K562 (cell line): ENCODE measurements at regions not wholly inside any gene's neighbourhood (a gene's known extent, or its start where the extent isn't known, plus 50 kb on each side); places are given as distances from the start of the nearest gene placed in this dataset.

Experiments used
- ATAC-seq: fragments of 200-7000 bp; cut with Tn5 transposase; 3 replicates; pipeline ENCODE4 v1.9.1; 2020; ENCODE audit warnings: moderate library complexity
- BruUV-seq: library from RNA; stranded (reverse); fragments of 400-500 nt; replicated peaks from 2 replicates; lab custom pipeline; 2021; lab: Mats Ljungman, UMichigan
- CTCF ChIA-PET: fragments of 300-600 bp; formaldehyde crosslinking; extraction: SDS; loops from one replicate; lab custom pipeline; 2021; ENCODE audit warnings: low intra/inter-chr PET ratio; lab: Yijun Ruan, JAX
- POLR2A ChIA-PET: fragments of 300-600, 350-650 bp; sonication (Branson Sonifier 250); formaldehyde crosslinking; extraction: SDS; loops from one replicate; lab custom pipeline; 2021; ENCODE audit warnings: antibody characterized with exemption, inconsistent platforms; lab: Yijun Ruan, JAX
- DNase-seq, 4 experiments: peaks; one replicate each; pipeline versions ENCODE4 v3.0.0 to v3.0.0-alpha.2; 2011 to 2018; ENCODE audit warnings: low spot score in 3 of 4, mixed read lengths in 3 of 4; ENCODE audit errors: extremely low read depth in 1 of 4
- FAIRE-seq: peaks from 2 replicates; lab custom pipeline; 2011; peaks lifted over from hg19 to GRCh38; lab: Jason Lieb, UNC
- H2AFZ ChIP-seq: 2 replicates; pipeline ENCODE4 v1.6.0; 2011; ENCODE audit warnings: low read depth, low read length, control low read depth, inconsistent platforms
- H3K27ac ChIP-seq: fragments of 200-600 bp; 3 replicates; pipeline ENCODE4 v1.8.0; 2011; ENCODE audit warnings: low read depth, mild to moderate bottlenecking, control low read depth, inconsistent platforms, low read length, moderate library complexity, mixed read lengths; ENCODE audit errors: extremely low read depth
- H3K27me3 ChIP-seq, 2 experiments: fragments of 300-600 bp in 1 of 2; 2 replicates in 1 of 2; 3 replicates in 1 of 2; pipeline versions ENCODE4 v1.6.0 to v1.8.0; 2011; ENCODE audit warnings: inconsistent platforms in 2 of 2, low read length in 2 of 2, mild to moderate bottlenecking in 1 of 2, mixed read lengths in 1 of 2, moderate library complexity in 1 of 2; ENCODE audit not compliant: control insufficient read depth in 2 of 2, insufficient read depth in 2 of 2
- H3K36me3 ChIP-seq: fragments of 300-600 bp; 3 replicates; pipeline ENCODE4 v1.8.0; 2011; ENCODE audit warnings: mild to moderate bottlenecking, low read length, inconsistent platforms; ENCODE audit not compliant: control insufficient read depth, insufficient read depth
- H3K4me1 ChIP-seq, 2 experiments: fragments of 200-600 bp in 1 of 2; replicated peaks in 1 of 2; 2 replicates in 1 of 2; 3 replicates in 1 of 2; pipeline versions ENCODE4 v1.5.1 to v1.8.0; 2011; ENCODE audit warnings: inconsistent platforms in 2 of 2, low read length in 2 of 2, mild to moderate bottlenecking in 1 of 2, mixed read lengths in 1 of 2, moderate library complexity in 1 of 2; ENCODE audit not compliant: control insufficient read depth in 2 of 2, insufficient read depth in 2 of 2
- H3K4me2 ChIP-seq: 2 replicates; pipeline ENCODE4 v1.6.1; 2011; ENCODE audit warnings: low read length, control low read depth, inconsistent platforms, mixed read lengths; ENCODE audit not compliant: insufficient read depth
- H3K4me3 ChIP-seq: fragments of 200-600 bp; sonication (generic), shearing (Covaris generic); 2 replicates; pipeline ENCODE4 v1.5.1; 2016; ENCODE audit warnings: control low read depth, inconsistent platforms
- H3K79me2 ChIP-seq: fragments of 200-600 bp; 3 replicates; pipeline ENCODE4 v1.8.0; 2011; ENCODE audit warnings: low read length, inconsistent platforms; ENCODE audit not compliant: control insufficient read depth, insufficient read depth
- H3K9ac ChIP-seq, 2 experiments: 2 replicates each; pipeline versions ENCODE4 v1.6.0 to v1.6.1; 2011; ENCODE audit warnings: low read depth in 2 of 2, low read length in 2 of 2, control low read depth in 1 of 2, inconsistent platforms in 1 of 2, mild to moderate bottlenecking in 1 of 2, mixed read lengths in 1 of 2; ENCODE audit not compliant: insufficient read depth in 1 of 2
- H3K9me1 ChIP-seq: one replicate; pipeline ENCODE4 v1.6.0; 2011; ENCODE audit warnings: inconsistent platforms, mild to moderate bottlenecking, low read length, moderate library complexity; ENCODE audit not compliant: control insufficient read depth, insufficient read depth
- H3K9me3 ChIP-seq: replicated peaks from 2 replicates; pipeline ENCODE4 v1.5.1; 2011; ENCODE audit warnings: low read depth, low read length, inconsistent platforms; ENCODE audit not compliant: control insufficient read depth, insufficient read depth
- H4K20me1 ChIP-seq: replicated peaks from 2 replicates; pipeline ENCODE4 v1.6.1; 2011; ENCODE audit warnings: low read length, inconsistent platforms, mixed read lengths; ENCODE audit not compliant: control insufficient read depth, insufficient read depth
- BRD4 ChIP-seq: fragments of 200-600 bp; sonication (generic); IDR thresholded peaks from 2 replicates; pipeline ENCODE4 v1.6.1; 2017; ENCODE audit warnings: inconsistent platforms
- RBM25 ChIP-seq: fragments of 200-400 bp; formaldehyde crosslinking; IDR thresholded peaks from 2 replicates; pipeline ENCODE4 v1.6.1; 2018; ENCODE audit warnings: low read length, low read depth, moderate library complexity; ENCODE audit not compliant: severe bottlenecking
- REST ChIP-seq, 2 experiments: fragments of 450-650 bp; formaldehyde crosslinking in 1 of 2; IDR thresholded peaks; 2 replicates each; pipeline versions ENCODE4 v1.4.0 to v1.6.1; 2014 to 2020; ENCODE audit warnings: mild to moderate bottlenecking in 2 of 2, borderline replicate concordance in 1 of 2, low read depth in 1 of 2
- ZNF146 ChIP-seq: IDR thresholded peaks from one replicate; pipeline ENCODE4 v1.6.1; 2018; ENCODE audit warnings: missing compliant biosample characterization; ENCODE audit not compliant: unreplicated experiment
- ZNF507 ChIP-seq: conservative IDR thresholded peaks from 2 replicates; pipeline ENCODE4 v1.6.1; 2017; ENCODE audit warnings: missing genetic modification characterization, missing compliant biosample characterization
- ZNF561 ChIP-seq: fragments of 450-650 bp; formaldehyde crosslinking; conservative IDR thresholded peaks from 2 replicates; pipeline ENCODE4 v1.4.0; 2020; ENCODE audit warnings: mild to moderate bottlenecking, moderate library complexity
- whole genome bisulfite sequencing: fragments of 100-300 bp; shearing (Covaris generic); methylation state at CpG from one replicate; pipeline ENCODE4 v1.1.6; 2016; ENCODE audit warnings: low coverage, mixed read lengths; ENCODE audit not compliant: insufficient coverage; ENCODE audit errors: missing lambda C conversion rate; 5-methylcytosine and 5-hydroxymethylcytosine counted together
- in situ Hi-C: fragments of 300-500 bp; cut with MboI; formaldehyde crosslinking; loops from 4 replicates; pipeline ENCODE4 v1.15.0; 2018; ENCODE audit warnings: inconsistent platforms, mixed read lengths
- intact Hi-C: fragments of 100-400 bp; cut with micrococcal nuclease; formaldehyde crosslinking; loops from 2 replicates; pipeline ENCODE4 v1.14.2; 2022
- TF ChIP-seq, protein P1 (sequence below): IDR thresholded peaks from 2 replicates; pipeline ENCODE4 v1.6.1; 2012; ENCODE audit warnings: low read depth, low read length, improper control_type of control experiment, borderline replicate concordance

DNA sequence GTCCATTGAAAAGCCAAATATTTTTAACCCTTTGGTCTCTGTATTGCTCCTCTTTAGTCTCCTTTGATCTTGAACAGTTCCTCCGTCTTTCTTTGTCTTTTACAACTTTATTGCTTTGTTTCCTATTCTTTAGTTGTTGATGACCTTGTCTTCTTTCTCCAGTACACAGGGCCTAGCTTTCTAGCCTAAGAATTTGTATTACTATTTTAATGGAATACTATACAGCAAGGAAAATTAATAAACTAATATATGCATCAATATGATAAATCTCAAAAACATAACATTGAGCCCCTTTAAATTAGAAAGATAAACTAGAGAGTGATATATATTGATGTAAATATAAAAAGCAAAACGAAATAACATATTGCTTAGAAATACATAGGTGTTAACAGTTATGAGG lies 88.7 kb downstream of the NR1D2 start:
- CTCF ChIA-PET = no interaction called here
- no peaks in the 10 kb centered on the region for H3K79me2 ChIP-seq
- H3K36me3 ChIP-seq = no peaks in the 10 kb centered on the region
- no peak overlapping the region for H2AFZ ChIP-seq
- no peak overlapping the region for H3K9ac ChIP-seq
- in situ Hi-C loops (loop anchor here (25.0 kb wide), 1 partner anchor 822 kb away; the partner anchor contains the start of gene UBE2E2), intact Hi-C loops (no loop called here)
- WGBS = 0% methylated on average over 2 of the region's 2 CpGs
- no TSS peak for BruUV-seq
- no peaks in the 10 kb centered on the region; a peak in 2 of 5 replicates for H3K27me3 ChIP-seq
- no peaks in the 10 kb centered on the region for H4K20me1 ChIP-seq
- ATAC-seq (no peak), FAIRE-seq (no peak), DNase-seq (no peak)
- no peak overlapping the region for H3K4me3 ChIP-seq
- no peak overlapping the region for H3K4me2 ChIP-seq
- H3K27ac ChIP-seq = no peak overlapping the region
- TF ChIP-seq ZNF146 (CRISPR knock-in tag) (peak; percentile 62), ZNF507 (no peak), BRD4 (no peak), RBM25 (peak; percentile 76)
- TF ChIP-seq, protein P1, sequence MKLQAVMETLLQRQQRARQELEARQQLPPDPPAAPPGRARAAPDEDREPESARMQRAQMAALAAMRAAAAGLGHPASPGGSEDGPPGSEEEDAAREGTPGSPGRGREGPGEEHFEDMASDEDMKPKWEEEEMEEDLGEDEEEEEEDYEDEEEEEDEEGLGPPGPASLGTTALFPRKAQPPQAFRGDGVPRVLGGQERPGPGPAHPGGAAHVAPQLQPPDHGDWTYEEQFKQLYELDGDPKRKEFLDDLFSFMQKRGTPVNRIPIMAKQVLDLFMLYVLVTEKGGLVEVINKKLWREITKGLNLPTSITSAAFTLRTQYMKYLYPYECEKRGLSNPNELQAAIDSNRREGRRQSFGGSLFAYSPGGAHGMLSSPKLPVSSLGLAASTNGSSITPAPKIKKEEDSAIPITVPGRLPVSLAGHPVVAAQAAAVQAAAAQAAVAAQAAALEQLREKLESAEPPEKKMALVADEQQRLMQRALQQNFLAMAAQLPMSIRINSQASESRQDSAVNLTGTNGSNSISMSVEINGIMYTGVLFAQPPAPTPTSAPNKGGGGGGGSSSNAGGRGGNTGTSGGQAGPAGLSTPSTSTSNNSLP = no peak
- no peaks in the 10 kb centered on the region for H3K4me1 ChIP-seq
- no peaks in the 10 kb centered on the region for H3K9me3 ChIP-seq
- POLR2A ChIA-PET = no interaction called here
- H3K9me1 ChIP-seq = no peaks in the 10 kb centered on the region

DNA sequence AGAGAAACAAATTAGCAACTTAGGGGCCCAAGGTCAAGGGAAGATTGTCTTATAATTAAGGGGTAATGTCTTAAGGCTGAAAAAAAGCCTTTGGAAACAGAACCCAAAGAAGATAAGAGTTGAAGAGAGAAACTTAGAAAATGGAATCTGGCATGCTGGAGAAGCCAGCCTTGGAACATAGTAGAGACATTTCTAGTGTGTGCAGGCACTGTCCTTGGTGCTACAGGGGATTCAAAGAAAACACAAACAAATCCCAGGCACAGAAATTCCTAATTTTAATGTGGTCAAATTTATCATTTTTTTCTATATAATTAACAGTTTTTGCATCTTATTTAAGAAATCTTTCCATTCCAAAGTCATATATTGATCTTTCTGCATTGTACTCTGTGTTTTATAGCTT lies 89.4 kb downstream of the NR1D2 start:
- no peaks in the 10 kb centered on the region for H3K9me1 ChIP-seq
- FAIRE-seq = no peak
- no peaks in the 10 kb centered on the region for H4K20me1 ChIP-seq
- intact Hi-C loops = no loop called here
- H3K27me3 ChIP-seq = no peaks in the 10 kb centered on the region; a peak in 2 of 5 replicates
- DNase-seq = no peak
- no peaks in the 10 kb centered on the region for H3K4me1 ChIP-seq
- ATAC-seq = no peak
- no peaks in the 10 kb centered on the region for H3K36me3 ChIP-seq
- no peak overlapping the region for H3K27ac ChIP-seq
- H3K9me3 ChIP-seq = no peaks in the 10 kb centered on the region
- no peak overlapping the region for H2AFZ ChIP-seq
- in situ Hi-C loops = loop anchor here (25.0 kb wide), 1 partner anchor 822 kb away; the partner anchor contains the start of gene UBE2E2
- H3K4me2 ChIP-seq = no peak overlapping the region
- no peak for TF ChIP-seq ZNF561 (CRISPR knock-in tag)
- peak; percentile 45; the same call in 1 of the 2 replicates for TF ChIP-seq REST (IDR thresholded peaks at IDR 0.05; ENCODE audit: borderline replicate concordance)
- no peak for TF ChIP-seq REST (CRISPR knock-in tag; IDR thresholded peaks at IDR 0.05; ENCODE audit: low read depth)
- ChIA-PET CTCF (no interaction called here), POLR2A (no interaction called here)
- no TSS peak for BruUV-seq
- no peak overlapping the region for H3K9ac ChIP-seq
- H3K79me2 ChIP-seq = no peaks in the 10 kb centered on the region
- H3K4me3 ChIP-seq = no peak overlapping the region
